HCT116 (cell line): ENCODE measurements at regions not wholly inside any gene's neighbourhood (a gene's known extent, or its start where the extent isn't known, plus 50 kb on each side); places are given as distances from the start of the nearest gene placed in this dataset.

Experiments used
- CTCF ChIP-seq, 3 experiments: fragments of 200-600 bp in 1 of 3; sonication (generic) in 1 of 3; IDR thresholded peaks in 2 of 3; conservative IDR thresholded peaks in 1 of 3; 2 replicates each; pipeline ENCODE4 v1.5.1; 2012 to 2017; ENCODE audit warnings: low read depth in 2 of 3, low read length in 2 of 3, antibody characterized with exemption in 1 of 3, borderline replicate concordance in 1 of 3, control low read depth in 1 of 3, mild to moderate bottlenecking in 1 of 3, mixed read lengths in 1 of 3, mixed run types in 1 of 3, moderate library complexity in 1 of 3; ENCODE audit not compliant: insufficient read depth in 1 of 3
- EGR1 ChIP-seq: IDR thresholded peaks from 2 replicates; pipeline ENCODE4 v1.6.1; 2012; ENCODE audit warnings: low read depth
- EZH2phosphoT487 ChIP-seq: fragments of 200-600 bp; IDR thresholded peaks from 2 replicates; pipeline ENCODE4 v1.6.1; 2018; ENCODE audit warnings: antibody characterized with exemption, borderline replicate concordance
- MAX ChIP-seq: IDR thresholded peaks from 2 replicates; pipeline ENCODE4 v1.6.1; 2012
- POLR2AphosphoS5 ChIP-seq: IDR thresholded peaks from 2 replicates; pipeline ENCODE4 v1.6.1; 2011; ENCODE audit warnings: mild to moderate bottlenecking, low read depth, low read length, moderate library complexity
- SIN3A ChIP-seq: IDR thresholded peaks from 2 replicates; pipeline ENCODE4 v1.6.1; 2012; ENCODE audit warnings: low read depth
- SRF ChIP-seq: IDR thresholded peaks from 2 replicates; pipeline ENCODE4 v1.6.1; 2012; ENCODE audit warnings: low read depth

- TF ChIP-seq CTCF (IDR thresholded peaks at IDR 0.05 in 2 of 3, conservative IDR thresholded peaks at IDR 0.05 in 1 of 3; ENCODE audit: borderline replicate concordance in 1 of 3, insufficient read depth in 1 of 3, low read depth in 2 of 3, low read length in 2 of 3) (no peak), EGR1 (no peak), MAX (no peak), SIN3A (no peak), SRF (no peak), POLR2AphosphoS5 (no peak), EZH2phosphoT487 (no peak)
Observed at GRCh38 chr11:127117231-127117739, 116.7 kb upstream of the KIRREL3 start.
